Esophagus muscularis mucosa (tissue), 3 donors: ENCODE measurements at regions not wholly inside any gene's neighbourhood (a gene's known extent, or its start where the extent isn't known, plus 50 kb on each side); places are given as distances from the start of the nearest gene placed in this dataset.

Experiments used
- EP300 ChIP-seq: sonication (generic); formaldehyde crosslinking; IDR thresholded peaks from one replicate; pipeline ENCODE4 v1.6.1; 2017; ENCODE audit warnings: antibody characterized with exemption
- TF ChIP-seq, protein P1 (sequence below), 3 experiments: fragments of 200-600 bp in 2 of 3; fragments of 450-650 bp in 1 of 3; sonication (generic) in 2 of 3; IDR thresholded peaks; one replicate each; pipeline ENCODE4 v1.5.1; 2017 to 2019; ENCODE audit warnings: antibody characterized with exemption in 3 of 3, mild to moderate bottlenecking in 2 of 3, moderate library complexity in 1 of 3

DNA sequence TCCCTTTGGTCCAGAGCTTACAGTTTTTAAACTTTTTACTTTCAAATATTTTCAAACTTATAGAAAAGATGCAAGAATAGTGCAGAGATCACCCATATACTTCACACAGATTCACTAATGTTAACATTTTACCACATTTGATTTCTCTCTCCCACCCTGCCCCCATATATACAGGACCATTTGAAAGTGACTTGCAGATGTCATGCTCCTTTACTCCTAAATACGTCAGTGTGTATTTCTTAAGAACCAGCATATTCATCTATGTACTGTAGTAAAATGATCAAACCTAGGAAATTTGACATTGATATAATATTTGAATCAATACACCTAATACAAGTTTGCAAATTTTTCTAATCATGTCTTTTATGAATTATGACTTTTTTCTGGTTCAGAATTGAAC is 100.4 kb upstream of the CHD1 start:
- TF ChIP-seq, protein P1, sequence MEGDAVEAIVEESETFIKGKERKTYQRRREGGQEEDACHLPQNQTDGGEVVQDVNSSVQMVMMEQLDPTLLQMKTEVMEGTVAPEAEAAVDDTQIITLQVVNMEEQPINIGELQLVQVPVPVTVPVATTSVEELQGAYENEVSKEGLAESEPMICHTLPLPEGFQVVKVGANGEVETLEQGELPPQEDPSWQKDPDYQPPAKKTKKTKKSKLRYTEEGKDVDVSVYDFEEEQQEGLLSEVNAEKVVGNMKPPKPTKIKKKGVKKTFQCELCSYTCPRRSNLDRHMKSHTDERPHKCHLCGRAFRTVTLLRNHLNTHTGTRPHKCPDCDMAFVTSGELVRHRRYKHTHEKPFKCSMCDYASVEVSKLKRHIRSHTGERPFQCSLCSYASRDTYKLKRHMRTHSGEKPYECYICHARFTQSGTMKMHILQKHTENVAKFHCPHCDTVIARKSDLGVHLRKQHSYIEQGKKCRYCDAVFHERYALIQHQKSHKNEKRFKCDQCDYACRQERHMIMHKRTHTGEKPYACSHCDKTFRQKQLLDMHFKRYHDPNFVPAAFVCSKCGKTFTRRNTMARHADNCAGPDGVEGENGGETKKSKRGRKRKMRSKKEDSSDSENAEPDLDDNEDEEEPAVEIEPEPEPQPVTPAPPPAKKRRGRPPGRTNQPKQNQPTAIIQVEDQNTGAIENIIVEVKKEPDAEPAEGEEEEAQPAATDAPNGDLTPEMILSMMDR (IDR thresholded peaks at IDR 0.05): no peak
- no peak for TF ChIP-seq EP300
